Left ventricle myocardium inferior (tissue), 1 donor: ENCODE measurements at regions not wholly inside any gene's neighbourhood (a gene's known extent, or its start where the extent isn't known, plus 50 kb on each side); places are given as distances from the start of the nearest gene placed in this dataset.

Experiments used
- DNase-seq: peaks from one replicate; pipeline ENCODE4 v3.0.0-alpha.2; 2020
- H3K27ac ChIP-seq: fragments of 200-600 bp; replicated peaks from 2 replicates; pipeline ENCODE4 v1.8.0; 2021
- H3K27me3 ChIP-seq: fragments of 200-600 bp; 2 replicates; pipeline ENCODE4 v1.8.0; 2021; ENCODE audit warnings: low read depth
- H3K36me3 ChIP-seq: fragments of 200-600 bp; 2 replicates; pipeline ENCODE4 v1.8.0; 2021
- H3K4me1 ChIP-seq: fragments of 200-600 bp; 2 replicates; pipeline ENCODE4 v1.8.0; 2021
- H3K4me3 ChIP-seq: fragments of 200-600 bp; 2 replicates; pipeline ENCODE4 v1.8.0; 2021; ENCODE audit warnings: mild to moderate bottlenecking, moderate library complexity
- H3K9me3 ChIP-seq: fragments of 200-600 bp; replicated peaks from 2 replicates; pipeline ENCODE4 v1.8.0; 2021
- CTCF ChIP-seq: fragments of 200-600 bp; IDR thresholded peaks from 2 replicates; pipeline ENCODE4 v1.8.0; 2021; ENCODE audit warnings: antibody characterized with exemption, mild to moderate bottlenecking, borderline replicate concordance
- intact Hi-C: fragments of 100-400 bp; cut with micrococcal nuclease; formaldehyde crosslinking; loops from one replicate; pipeline ENCODE4 v1.11.0; 2022
- donor health status: DM: no; HTN: yes; CAD: no; lungs with severe emphysema.

- H3K9me3 ChIP-seq = no peaks in the 10 kb centered on the region
- no peaks in the 10 kb centered on the region for H3K36me3 ChIP-seq
- no peak for DNase-seq
- intact Hi-C loops = no loop called here
- H3K4me3 ChIP-seq = no peak overlapping the region
- H3K4me1 ChIP-seq = peaks cover 18% of the 10 kb centered on the region
- no peak overlapping the region for H3K27ac ChIP-seq
- no peak for TF ChIP-seq CTCF
- H3K27me3 ChIP-seq = no peaks in the 10 kb centered on the region
Observed at GRCh38 chr11:109304159-109304558, 117.8 kb upstream of the C11orf87 start.

GRCh38 chr11:109305009-109305408 is 117.0 kb upstream of the C11orf87 start:
- TF ChIP-seq CTCF = no peak
- H3K9me3 ChIP-seq = no peaks in the 10 kb centered on the region
- DNase-seq = no peak
- H3K27me3 ChIP-seq = no peaks in the 10 kb centered on the region
- no peak overlapping the region for H3K4me3 ChIP-seq
- H3K27ac ChIP-seq = no peak overlapping the region
- H3K36me3 ChIP-seq = no peaks in the 10 kb centered on the region
- intact Hi-C loops = no loop called here
- H3K4me1 ChIP-seq = peaks cover 19% of the 10 kb centered on the region

GRCh38 chr11:109306322-109306721 is 115.7 kb upstream of the C11orf87 start:
- H3K27ac ChIP-seq = no peak overlapping the region

GRCh38 chr11:109307366-109307765 is 114.6 kb upstream of the C11orf87 start:
- DNase-seq = no peak
- Histone ChIP-seq H3K36me3 (no peaks in the 10 kb centered on the region), H3K4me3 (no peak overlapping the region), H3K4me1 (peaks cover 5% of the 10 kb centered on the region), H3K27ac (no peak overlapping the region), H3K27me3 (no peaks in the 10 kb centered on the region), H3K9me3 (no peaks in the 10 kb centered on the region)
- no peak for TF ChIP-seq CTCF
- intact Hi-C loops = no loop called here

More at GRCh38 chr11:109306322-109306721, 115.7 kb upstream of the C11orf87 start:
- Histone ChIP-seq H3K9me3 (no peaks in the 10 kb centered on the region), H3K27me3 (no peaks in the 10 kb centered on the region), H3K4me3 (no peak overlapping the region), H3K36me3 (no peaks in the 10 kb centered on the region), H3K4me1 (peaks cover 9% of the 10 kb centered on the region)
- intact Hi-C loops = no loop called here
- no peak for TF ChIP-seq CTCF
- no peak for DNase-seq

- no peaks in the 10 kb centered on the region for H3K27me3 ChIP-seq
- H3K27ac ChIP-seq = no peak overlapping the region
- intact Hi-C loops = no loop called here
- DNase-seq = no peak
- no peaks in the 10 kb centered on the region for H3K9me3 ChIP-seq
- no peak for TF ChIP-seq CTCF
- no peak overlapping the region for H3K4me3 ChIP-seq
- H3K4me1 ChIP-seq = peaks cover 5% of the 10 kb centered on the region
- no peaks in the 10 kb centered on the region for H3K36me3 ChIP-seq
Observed at GRCh38 chr11:109308551-109308950, 113.4 kb upstream of the C11orf87 start.

- Histone ChIP-seq H3K27ac (no peak overlapping the region), H3K4me3 (no peak overlapping the region), H3K9me3 (no peaks in the 10 kb centered on the region), H3K27me3 (no peaks in the 10 kb centered on the region), H3K36me3 (no peaks in the 10 kb centered on the region), H3K4me1 (peaks cover 5% of the 10 kb centered on the region)
- no peak for TF ChIP-seq CTCF
- intact Hi-C loops = no loop called here
- DNase-seq = no peak
Observed at GRCh38 chr11:109309153-109309552, 112.8 kb upstream of the C11orf87 start.
